ENCODE measurements at regions not wholly inside any gene's neighbourhood (a gene's known extent, or its start where the extent isn't known, plus 50 kb on each side); places are given as distances from the start of the nearest gene placed in this dataset.

GRCh38 chr12:30219047-30219446 lies 435.3 kb upstream of the TMTC1 start:
- TF ChIP-seq CTCF (IDR thresholded peaks at IDR 0.05), result no peak
- no peak for TF ChIP-seq POLR2A (IDR thresholded peaks at IDR 0.05)
- TF ChIP-seq EP300 (IDR thresholded peaks at IDR 0.05), result no peak

All from ovary (tissue), 3 donors.